Astrocyte (in vitro differentiated cells and primary cell): ENCODE measurements at regions not wholly inside any gene's neighbourhood (a gene's known extent, or its start where the extent isn't known, plus 50 kb on each side); places are given as distances from the start of the nearest gene placed in this dataset.

Experiments
- DNase-seq: peaks from one replicate; pipeline ENCODE4 v3.0.0-alpha.2; 2010; ENCODE audit warnings: low read depth
- FAIRE-seq: peaks from 2 replicates; lab custom pipeline; 2011; peaks lifted over from hg19 to GRCh38; lab: Jason Lieb, UNC
- H2AFZ ChIP-seq: 2 replicates; pipeline ENCODE4 v1.6.0; 2012; ENCODE audit warnings: low read depth, low read length, inconsistent platforms
- H3K27ac ChIP-seq: 2 replicates; pipeline ENCODE4 v1.5.1; 2011; ENCODE audit warnings: low read depth, low read length, inconsistent platforms
- H3K27me3 ChIP-seq: 2 replicates; pipeline ENCODE4 v1.6.0; 2011; ENCODE audit warnings: low read length, inconsistent platforms; ENCODE audit not compliant: insufficient read depth
- H3K36me3 ChIP-seq: 2 replicates; pipeline ENCODE4 v1.5.1; 2011; ENCODE audit warnings: low read length, inconsistent platforms; ENCODE audit not compliant: insufficient read depth
- H3K4me1 ChIP-seq: 2 replicates; pipeline ENCODE4 v1.5.1; 2011; ENCODE audit warnings: low read length, inconsistent platforms; ENCODE audit not compliant: insufficient read depth
- H3K4me2 ChIP-seq: 2 replicates; pipeline ENCODE4 v1.6.0; 2012; ENCODE audit warnings: low read length, inconsistent platforms
- H3K4me3 ChIP-seq: 2 replicates; pipeline ENCODE4 v1.5.1; 2011; ENCODE audit warnings: low read depth, mild to moderate bottlenecking, low read length, inconsistent platforms; ENCODE audit not compliant: insufficient read depth
- H3K79me2 ChIP-seq: 2 replicates; pipeline ENCODE4 v1.6.0; 2012; ENCODE audit warnings: mild to moderate bottlenecking, low read length, inconsistent platforms; ENCODE audit not compliant: insufficient read depth
- H3K9ac ChIP-seq: 2 replicates; pipeline ENCODE4 v1.6.0; 2012; ENCODE audit warnings: mild to moderate bottlenecking, low read length, inconsistent platforms
- H3K9me3 ChIP-seq: 2 replicates; pipeline ENCODE4 v1.5.1; 2012; ENCODE audit warnings: low read depth, mild to moderate bottlenecking, low read length, inconsistent platforms; ENCODE audit not compliant: insufficient read depth
- H4K20me1 ChIP-seq: 2 replicates; pipeline ENCODE4 v1.6.0; 2012; ENCODE audit warnings: low read length, inconsistent platforms; ENCODE audit not compliant: insufficient read depth
- H3K27ac Mint-ChIP-seq: one replicate; pipeline ENCODE4 v1.8.0; 2021; ENCODE audit warnings: mild to moderate bottlenecking, mixed read lengths; ENCODE audit not compliant: unreplicated experiment
- H3K27me3 Mint-ChIP-seq: one replicate; pipeline ENCODE4 v1.8.0; 2021; ENCODE audit warnings: low read depth, mixed read lengths; ENCODE audit not compliant: unreplicated experiment
- H3K36me3 Mint-ChIP-seq: one replicate; pipeline ENCODE4 v1.8.0; 2021; ENCODE audit warnings: low read depth, mixed read lengths; ENCODE audit not compliant: unreplicated experiment
- H3K4me1 Mint-ChIP-seq: one replicate; pipeline ENCODE4 v1.8.0; 2021; ENCODE audit warnings: low read depth, mixed read lengths; ENCODE audit not compliant: unreplicated experiment
- H3K4me3 Mint-ChIP-seq: one replicate; pipeline ENCODE4 v1.8.0; 2021; ENCODE audit warnings: mild to moderate bottlenecking, moderate library complexity, mixed read lengths; ENCODE audit not compliant: unreplicated experiment
- H3K9me3 Mint-ChIP-seq: one replicate; pipeline ENCODE4 v1.8.0; 2021; ENCODE audit warnings: mild to moderate bottlenecking, mixed read lengths; ENCODE audit not compliant: unreplicated experiment
- CTCF ChIP-seq: IDR thresholded peaks from 2 replicates; pipeline ENCODE4 v1.5.1; 2011; ENCODE audit warnings: low read depth, mild to moderate bottlenecking, inconsistent platforms, low read length, moderate library complexity; ENCODE audit not compliant: insufficient read depth
- EZH2 ChIP-seq: IDR thresholded peaks from 2 replicates; pipeline ENCODE4 v1.6.1; 2012; ENCODE audit warnings: mild to moderate bottlenecking, low read length, inconsistent platforms; ENCODE audit not compliant: insufficient read depth

- no peak overlapping the region for H3K27ac ChIP-seq
- H3K27ac Mint-ChIP-seq = no peak overlapping the region
- H3K4me3 ChIP-seq = no peak overlapping the region
- no peaks in the 10 kb centered on the region for H4K20me1 ChIP-seq
- no peaks in the 10 kb centered on the region for H3K36me3 ChIP-seq
- no peaks in the 10 kb centered on the region for H3K79me2 ChIP-seq
- no peak overlapping the region for H3K9ac ChIP-seq
- H3K27me3 ChIP-seq = no peaks in the 10 kb centered on the region
- FAIRE-seq (no peak), DNase-seq (no peak)
- no peaks in the 10 kb centered on the region for H3K9me3 Mint-ChIP-seq
- H3K4me3 Mint-ChIP-seq = no peak overlapping the region
- TF ChIP-seq CTCF = no peak
- no peak for TF ChIP-seq EZH2
- no peaks in the 10 kb centered on the region for H3K4me1 Mint-ChIP-seq
- no peak overlapping the region for H3K4me2 ChIP-seq
- no peak overlapping the region for H2AFZ ChIP-seq
- H3K36me3 Mint-ChIP-seq = no peaks in the 10 kb centered on the region
- H3K27me3 Mint-ChIP-seq = no peaks in the 10 kb centered on the region
- no peaks in the 10 kb centered on the region for H3K4me1 ChIP-seq
- no peaks in the 10 kb centered on the region for H3K9me3 ChIP-seq
These were observed 55.4 kb upstream of the RMP24 start for GRCh38 chr18:35917043-35917442.

- no peaks in the 10 kb centered on the region for H3K4me1 ChIP-seq
- peaks cover 4% of the 10 kb centered on the region for H3K27me3 ChIP-seq
- no peak overlapping the region for H3K9ac ChIP-seq
- H3K4me2 ChIP-seq = no peak overlapping the region
- FAIRE-seq (no peak), DNase-seq (no peak)
- H3K36me3 Mint-ChIP-seq = no peaks in the 10 kb centered on the region
- TF ChIP-seq EZH2 (no peak), CTCF (no peak)
- H3K79me2 ChIP-seq = no peaks in the 10 kb centered on the region
- no peaks in the 10 kb centered on the region for H3K27me3 Mint-ChIP-seq
- no peak overlapping the region for H3K4me3 Mint-ChIP-seq
- no peaks in the 10 kb centered on the region for H3K9me3 ChIP-seq
- H3K9me3 Mint-ChIP-seq = no peaks in the 10 kb centered on the region
- no peak overlapping the region for H3K27ac ChIP-seq
- H3K36me3 ChIP-seq = no peaks in the 10 kb centered on the region
- H3K27ac Mint-ChIP-seq = no peak overlapping the region
- no peak overlapping the region for H2AFZ ChIP-seq
- H4K20me1 ChIP-seq = no peaks in the 10 kb centered on the region
- no peaks in the 10 kb centered on the region for H3K4me1 Mint-ChIP-seq
- H3K4me3 ChIP-seq = no peak overlapping the region
These were observed 53.9 kb upstream of the RMP24 start for GRCh38 chr18:35918564-35918963.

GRCh38 chr18:35919179-35919578 is 53.3 kb upstream of the RMP24 start:
- Mint-ChIP-seq H3K27me3 (peaks cover under 1% of the 10 kb centered on the region), H3K36me3 (no peaks in the 10 kb centered on the region), H3K9me3 (no peaks in the 10 kb centered on the region), H3K4me1 (no peaks in the 10 kb centered on the region), H3K27ac (no peak overlapping the region), H3K4me3 (no peak overlapping the region)
- Histone ChIP-seq H3K36me3 (no peaks in the 10 kb centered on the region), H3K27ac (no peak overlapping the region), H3K4me2 (no peak overlapping the region), H3K79me2 (no peaks in the 10 kb centered on the region), H3K9ac (no peak overlapping the region), H3K4me3 (no peak overlapping the region), H4K20me1 (no peaks in the 10 kb centered on the region), H2AFZ (no peak overlapping the region), H3K27me3 (peaks cover 4% of the 10 kb centered on the region), H3K4me1 (no peaks in the 10 kb centered on the region), H3K9me3 (no peaks in the 10 kb centered on the region)
- DNase-seq (no peak), FAIRE-seq (no peak)
- TF ChIP-seq EZH2 (no peak), CTCF (no peak)
